ENCODE measurements at regions not wholly inside any gene's neighbourhood (a gene's known extent, or its start where the extent isn't known, plus 50 kb on each side); places are given as distances from the start of the nearest gene placed in this dataset.

DNA sequence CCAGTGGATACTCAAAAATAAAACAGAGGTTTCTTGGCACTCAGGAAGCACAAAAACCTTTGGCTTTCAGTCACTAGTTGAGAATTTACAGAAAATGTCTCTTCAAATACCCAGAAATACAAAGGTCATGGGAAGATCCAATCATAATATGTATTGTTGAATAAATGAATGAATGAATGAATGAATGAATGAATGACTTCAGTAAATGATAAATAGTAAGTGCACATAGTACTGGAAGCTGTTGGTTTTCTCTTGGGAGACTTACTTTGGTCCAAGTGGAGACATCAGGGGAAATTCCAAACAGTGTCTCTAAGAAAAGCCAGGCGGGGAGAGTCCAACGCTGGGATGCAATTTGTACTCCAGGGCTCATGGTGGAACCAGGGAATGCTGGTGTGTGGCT lies 261.3 kb upstream of the KLHL29 start:
- Histone ChIP-seq H3K27me3 (ENCODE audit: control insufficient read depth, low read length) (no peaks in the 10 kb centered on the region), H3K36me3 (ENCODE audit: control insufficient read depth, low read length) (no peaks in the 10 kb centered on the region), H3F3A (ENCODE audit: control insufficient read depth, insufficient read depth) (no peaks in the 10 kb centered on the region), H3K27ac (ENCODE audit: low read depth, low read length) (no peak overlapping the region), H3K79me2 (ENCODE audit: control insufficient read depth, low read length) (no peaks in the 10 kb centered on the region), H3K9me2 (replicated peaks; ENCODE audit: control insufficient read depth, low read length) (no peaks in the 10 kb centered on the region), H3K9me3 (ENCODE audit: control insufficient read depth, insufficient read depth, low read length) (no peaks in the 10 kb centered on the region), H4K20me1 (ENCODE audit: control insufficient read depth, insufficient read depth, low read depth, low read length) (no peaks in the 10 kb centered on the region), H3K4me1 (ENCODE audit: control insufficient read depth, low read length) (no peaks in the 10 kb centered on the region), H3K4me3 (ENCODE audit: low read length) (no peak overlapping the region), H3K4me2 (ENCODE audit: low read length) (no peak overlapping the region)
- no peak for TF ChIP-seq EZH2phosphoT487 (IDR thresholded peaks at IDR 0.05; ENCODE audit: borderline replicate concordance, low read length)
- TF ChIP-seq CTCF (IDR thresholded peaks at IDR 0.05; ENCODE audit: low read depth, low read length, poor library complexity, severe bottlenecking): no peak

GRCh38 chr2:23124214-23124750 lies 260.7 kb upstream of the KLHL29 start:
- Histone ChIP-seq H3K79me2 (ENCODE audit: control insufficient read depth, low read length) (no peaks in the 10 kb centered on the region), H3K9me3 (ENCODE audit: control insufficient read depth, insufficient read depth, low read length) (no peaks in the 10 kb centered on the region), H3K27ac (ENCODE audit: low read depth, low read length) (no peak overlapping the region), H3K9me2 (replicated peaks; ENCODE audit: control insufficient read depth, low read length) (no peaks in the 10 kb centered on the region), H4K20me1 (ENCODE audit: control insufficient read depth, insufficient read depth, low read depth, low read length) (no peaks in the 10 kb centered on the region), H3K4me2 (ENCODE audit: low read length) (no peak overlapping the region), H3K36me3 (ENCODE audit: control insufficient read depth, low read length) (no peaks in the 10 kb centered on the region), H3K4me3 (ENCODE audit: low read length) (no peak overlapping the region), H3K27me3 (ENCODE audit: control insufficient read depth, low read length) (no peaks in the 10 kb centered on the region), H3K4me1 (ENCODE audit: control insufficient read depth, low read length) (no peaks in the 10 kb centered on the region), H3F3A (ENCODE audit: control insufficient read depth, insufficient read depth) (no peaks in the 10 kb centered on the region)
- no peak for TF ChIP-seq CTCF (IDR thresholded peaks at IDR 0.05; ENCODE audit: low read depth, low read length, poor library complexity, severe bottlenecking)
- no peak for TF ChIP-seq EZH2phosphoT487 (IDR thresholded peaks at IDR 0.05; ENCODE audit: borderline replicate concordance, low read length)

DNA sequence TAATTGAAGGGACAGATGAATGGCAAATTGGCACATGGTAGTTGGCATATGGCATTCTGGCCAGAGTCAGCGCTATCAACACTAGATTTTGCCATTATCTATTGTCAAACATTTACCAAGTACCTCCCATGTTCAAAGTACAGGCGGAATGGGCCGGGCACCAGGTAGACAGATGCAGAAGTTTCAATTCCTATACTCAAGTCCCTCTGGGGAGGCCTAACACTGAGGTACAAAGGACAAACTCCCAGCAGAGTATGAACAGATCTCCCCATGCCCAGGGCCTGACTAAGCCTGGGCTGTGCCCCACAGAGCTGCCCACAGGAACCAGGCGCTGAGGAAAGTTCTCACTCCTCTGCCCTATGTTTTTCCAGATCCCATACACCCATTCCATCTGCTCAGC lies 257.5 kb upstream of the KLHL29 start:
- no peaks in the 10 kb centered on the region for H3K9me3 ChIP-seq (ENCODE audit: control insufficient read depth, insufficient read depth, low read length)
- H3K4me3 ChIP-seq (ENCODE audit: low read length): no peak overlapping the region
- no peaks in the 10 kb centered on the region for H4K20me1 ChIP-seq (ENCODE audit: control insufficient read depth, insufficient read depth, low read depth, low read length)
- H3K36me3 ChIP-seq (ENCODE audit: control insufficient read depth, low read length): no peaks in the 10 kb centered on the region
- no peak for TF ChIP-seq CTCF (IDR thresholded peaks at IDR 0.05; ENCODE audit: low read depth, low read length, poor library complexity, severe bottlenecking)
- TF ChIP-seq EZH2phosphoT487 (IDR thresholded peaks at IDR 0.05; ENCODE audit: borderline replicate concordance, low read length): no peak
- H3K27me3 ChIP-seq (ENCODE audit: control insufficient read depth, low read length): no peaks in the 10 kb centered on the region
- H3F3A ChIP-seq (ENCODE audit: control insufficient read depth, insufficient read depth): no peaks in the 10 kb centered on the region
- no peak overlapping the region for H3K27ac ChIP-seq (ENCODE audit: low read depth, low read length)
- no peak overlapping the region for H3K4me2 ChIP-seq (ENCODE audit: low read length)
- H3K79me2 ChIP-seq (ENCODE audit: control insufficient read depth, low read length): no peaks in the 10 kb centered on the region
- no peaks in the 10 kb centered on the region for H3K9me2 ChIP-seq (replicated peaks; ENCODE audit: control insufficient read depth, low read length)
- H3K4me1 ChIP-seq (ENCODE audit: control insufficient read depth, low read length): no peaks in the 10 kb centered on the region
